Upper lobe of right lung (tissue), 1 donor: ENCODE measurements at regions not wholly inside any gene's neighbourhood (a gene's known extent, or its start where the extent isn't known, plus 50 kb on each side); places are given as distances from the start of the nearest gene placed in this dataset.

Experiments
- ATAC-seq: fragments of 200-7000 bp; cut with Tn5 transposase; one replicate; pipeline ENCODE4 v1.9.1; 2020; ENCODE audit warnings: mild to moderate bottlenecking, moderate library complexity
- DNase-seq: peaks from one replicate; pipeline ENCODE4 v3.0.0-alpha.2; 2020
- H3K27ac ChIP-seq: fragments of 200-600 bp; one replicate; pipeline ENCODE4 v1.8.0; 2022
- H3K27me3 ChIP-seq: fragments of 200-600 bp; one replicate; pipeline ENCODE4 v1.8.0; 2022; ENCODE audit warnings: mild to moderate bottlenecking
- H3K36me3 ChIP-seq: fragments of 200-600 bp; one replicate; pipeline ENCODE4 v1.8.0; 2022
- H3K4me1 ChIP-seq: fragments of 200-600 bp; one replicate; pipeline ENCODE4 v1.8.0; 2022
- H3K4me3 ChIP-seq: fragments of 200-600 bp; one replicate; pipeline ENCODE4 v1.8.0; 2022; ENCODE audit warnings: mild to moderate bottlenecking
- H3K9me3 ChIP-seq: fragments of 200-600 bp; one replicate; pipeline ENCODE4 v1.8.0; 2022
- intact Hi-C: fragments of 100-400 bp; cut with DNase I; formaldehyde crosslinking; loops from one replicate; pipeline ENCODE4 v1.11.0; 2022
- TF ChIP-seq, protein P1 (sequence below): fragments of 200-600 bp; IDR thresholded peaks from one replicate; pipeline ENCODE4 v1.8.0; 2022; ENCODE audit warnings: antibody characterized with exemption
- donor health status: DM: no; HTN: yes; CAD: no; lungs with severe emphysema.

DNA sequence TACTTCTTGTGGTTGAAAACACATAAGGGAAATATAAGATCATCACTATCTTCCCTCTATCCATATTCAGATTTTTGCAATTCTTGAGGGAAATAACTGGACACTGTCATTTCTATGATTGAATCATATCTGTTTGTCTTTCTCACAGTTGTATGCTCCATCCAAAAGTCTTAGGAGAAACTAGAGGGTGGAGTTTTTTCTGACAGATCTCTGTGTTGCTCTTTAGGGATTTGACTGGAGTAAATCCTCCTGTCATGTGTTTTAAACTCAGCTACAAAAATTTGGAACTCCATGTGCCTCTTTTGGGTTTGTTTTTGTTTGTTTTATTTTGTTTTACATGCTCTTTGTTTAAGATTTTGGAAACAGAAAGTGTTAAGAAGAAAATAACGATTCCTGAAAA, 136.5 kb downstream of the SPATA18 start:
- no peak for ATAC-seq
- H3K27ac ChIP-seq = no peak overlapping the region
- no peaks in the 10 kb centered on the region for H3K27me3 ChIP-seq
- TF ChIP-seq, protein P1, sequence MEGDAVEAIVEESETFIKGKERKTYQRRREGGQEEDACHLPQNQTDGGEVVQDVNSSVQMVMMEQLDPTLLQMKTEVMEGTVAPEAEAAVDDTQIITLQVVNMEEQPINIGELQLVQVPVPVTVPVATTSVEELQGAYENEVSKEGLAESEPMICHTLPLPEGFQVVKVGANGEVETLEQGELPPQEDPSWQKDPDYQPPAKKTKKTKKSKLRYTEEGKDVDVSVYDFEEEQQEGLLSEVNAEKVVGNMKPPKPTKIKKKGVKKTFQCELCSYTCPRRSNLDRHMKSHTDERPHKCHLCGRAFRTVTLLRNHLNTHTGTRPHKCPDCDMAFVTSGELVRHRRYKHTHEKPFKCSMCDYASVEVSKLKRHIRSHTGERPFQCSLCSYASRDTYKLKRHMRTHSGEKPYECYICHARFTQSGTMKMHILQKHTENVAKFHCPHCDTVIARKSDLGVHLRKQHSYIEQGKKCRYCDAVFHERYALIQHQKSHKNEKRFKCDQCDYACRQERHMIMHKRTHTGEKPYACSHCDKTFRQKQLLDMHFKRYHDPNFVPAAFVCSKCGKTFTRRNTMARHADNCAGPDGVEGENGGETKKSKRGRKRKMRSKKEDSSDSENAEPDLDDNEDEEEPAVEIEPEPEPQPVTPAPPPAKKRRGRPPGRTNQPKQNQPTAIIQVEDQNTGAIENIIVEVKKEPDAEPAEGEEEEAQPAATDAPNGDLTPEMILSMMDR = no peak
- H3K9me3 ChIP-seq = no peaks in the 10 kb centered on the region
- H3K36me3 ChIP-seq = no peaks in the 10 kb centered on the region
- no peak overlapping the region for H3K4me3 ChIP-seq
- intact Hi-C loops = no loop called here
- no peak for DNase-seq
- H3K4me1 ChIP-seq = no peaks in the 10 kb centered on the region

DNA sequence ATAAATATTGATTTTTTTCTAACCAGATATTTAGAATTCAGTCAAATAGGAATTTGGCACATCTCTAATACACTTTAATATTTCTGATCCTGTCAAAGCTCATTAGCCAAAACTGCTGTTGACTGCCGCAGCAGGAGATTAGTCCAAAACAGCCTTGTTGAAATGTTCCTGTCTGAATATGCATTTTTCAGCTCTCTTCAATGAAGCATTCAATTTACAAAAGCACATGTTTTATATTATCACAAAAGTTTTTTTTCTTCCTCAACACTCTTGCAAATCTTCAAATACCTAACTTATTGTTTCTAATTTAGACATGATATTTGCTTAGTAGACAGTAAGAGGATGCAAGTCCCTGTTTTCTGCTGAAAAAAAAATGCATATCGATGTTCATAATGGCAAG, 140.9 kb downstream of the SPATA18 start:
- DNase-seq (no peak), ATAC-seq (no peak)
- Histone ChIP-seq H3K4me3 (no peak overlapping the region), H3K27me3 (no peaks in the 10 kb centered on the region), H3K27ac (no peak overlapping the region), H3K36me3 (no peaks in the 10 kb centered on the region), H3K4me1 (no peaks in the 10 kb centered on the region), H3K9me3 (no peaks in the 10 kb centered on the region)
- TF ChIP-seq, protein P1 = no peak
- intact Hi-C loops = no loop called here

DNA sequence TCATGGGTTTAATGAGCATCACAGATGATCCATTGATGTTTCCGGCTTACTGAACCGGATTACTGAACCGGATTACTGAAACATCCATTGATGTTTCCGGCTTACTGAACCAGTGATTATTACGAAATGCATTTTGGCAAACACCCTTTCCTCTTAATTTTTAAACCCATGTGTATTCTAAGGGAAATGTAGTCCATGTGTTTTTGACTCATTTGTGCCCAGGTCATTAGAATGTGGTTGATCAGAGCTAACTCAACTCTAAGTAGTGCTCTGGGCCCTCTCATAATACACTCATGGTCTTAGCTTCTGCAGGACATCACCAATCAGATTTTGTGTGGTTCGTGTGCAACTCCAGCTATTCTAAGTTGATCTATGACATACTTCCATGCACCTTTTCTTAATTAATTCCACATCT, 141.6 kb downstream of the SPATA18 start:
- H3K4me1 ChIP-seq = no peaks in the 10 kb centered on the region
- no peaks in the 10 kb centered on the region for H3K27me3 ChIP-seq
- TF ChIP-seq, protein P1 = no peak
- ATAC-seq (no peak), DNase-seq (no peak)
- intact Hi-C loops = no loop called here
- H3K4me3 ChIP-seq = no peak overlapping the region
- H3K9me3 ChIP-seq = no peaks in the 10 kb centered on the region
- H3K27ac ChIP-seq = no peak overlapping the region
- H3K36me3 ChIP-seq = no peaks in the 10 kb centered on the region

DNA sequence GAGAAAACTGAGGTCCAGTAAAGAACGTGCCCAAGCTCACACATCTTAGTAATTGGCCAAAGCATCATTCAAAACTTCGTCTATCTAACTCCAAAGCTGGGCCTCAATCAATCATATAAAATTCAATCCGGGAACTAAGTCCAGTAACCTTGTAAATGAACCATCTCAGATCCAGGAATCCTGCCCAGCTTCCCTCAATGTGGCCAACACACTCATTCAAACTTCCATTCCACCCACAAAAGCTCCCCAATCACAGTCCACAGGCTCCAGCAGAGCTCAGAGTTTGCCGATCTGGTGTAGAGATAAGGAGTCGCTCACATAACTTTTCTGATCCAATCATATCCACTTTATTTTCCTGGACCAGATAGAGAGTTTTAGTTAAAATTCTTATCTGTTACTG, 144.8 kb downstream of the SPATA18 start:
- Histone ChIP-seq H3K4me1 (no peaks in the 10 kb centered on the region), H3K36me3 (no peaks in the 10 kb centered on the region), H3K9me3 (no peaks in the 10 kb centered on the region), H3K4me3 (no peak overlapping the region), H3K27ac (no peak overlapping the region), H3K27me3 (no peaks in the 10 kb centered on the region)
- intact Hi-C loops = no loop called here
- DNase-seq (no peak), ATAC-seq (no peak)
- TF ChIP-seq, protein P1 = no peak

DNA sequence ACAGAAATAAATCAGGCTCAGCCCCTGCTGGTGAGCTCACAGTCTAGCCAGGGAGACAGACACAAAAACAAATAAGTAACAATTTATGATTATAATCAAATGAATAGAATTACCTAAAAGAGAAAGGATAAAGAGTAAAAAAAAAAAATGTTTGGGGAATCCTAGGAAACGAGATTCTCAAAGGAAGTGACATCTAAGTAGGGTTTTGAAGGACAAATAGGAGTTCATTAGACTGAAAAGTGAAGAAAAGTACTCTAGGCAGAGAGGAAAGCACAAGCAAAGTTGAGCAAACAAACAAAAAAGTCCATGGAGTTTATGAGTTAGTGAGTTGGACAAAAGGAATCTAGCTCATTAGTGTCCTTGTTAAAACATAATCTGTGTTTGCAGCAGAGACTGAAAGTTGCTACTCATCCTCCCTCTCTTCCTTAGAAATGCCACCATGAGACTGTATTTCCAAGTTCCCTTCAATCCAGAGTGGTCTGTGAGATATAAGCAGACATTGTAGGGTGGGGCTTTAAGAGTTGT, 145.6 kb downstream of the SPATA18 start:
- DNase-seq (no peak), ATAC-seq (no peak)
- intact Hi-C loops = no loop called here
- Histone ChIP-seq H3K27me3 (no peaks in the 10 kb centered on the region), H3K27ac (no peak overlapping the region), H3K4me1 (no peaks in the 10 kb centered on the region), H3K4me3 (no peak overlapping the region), H3K36me3 (no peaks in the 10 kb centered on the region), H3K9me3 (no peaks in the 10 kb centered on the region)
- TF ChIP-seq, protein P1 = no peak

DNA sequence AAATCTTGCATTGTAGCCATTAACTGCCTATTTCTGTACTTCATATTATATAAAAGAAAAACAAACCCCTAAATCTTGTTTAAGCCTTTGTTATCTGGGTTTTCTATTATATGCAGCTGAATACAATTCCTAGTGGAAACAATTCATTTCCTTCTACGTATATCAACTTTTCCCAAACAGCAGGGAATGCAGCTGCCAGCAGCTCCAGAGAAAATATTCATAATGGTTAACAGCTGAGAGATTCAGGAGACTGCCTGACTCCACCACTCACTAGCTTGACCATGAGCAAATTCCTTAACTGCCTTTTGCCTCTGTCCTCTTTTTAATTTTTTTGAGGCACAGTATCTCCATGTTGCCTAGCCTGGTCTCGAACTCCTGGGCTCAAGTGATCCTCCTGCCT, 146.2 kb downstream of the SPATA18 start:
- H3K36me3 ChIP-seq = no peaks in the 10 kb centered on the region
- DNase-seq (no peak), ATAC-seq (no peak)
- TF ChIP-seq, protein P1 = no peak
- intact Hi-C loops = no loop called here
- no peaks in the 10 kb centered on the region for H3K9me3 ChIP-seq
- no peak overlapping the region for H3K4me3 ChIP-seq
- H3K4me1 ChIP-seq = no peaks in the 10 kb centered on the region
- H3K27ac ChIP-seq = no peak overlapping the region
- no peaks in the 10 kb centered on the region for H3K27me3 ChIP-seq
